Right lobe of liver (tissue), 6 donors: ENCODE measurements at regions not wholly inside any gene's neighbourhood (a gene's known extent, or its start where the extent isn't known, plus 50 kb on each side); places are given as distances from the start of the nearest gene placed in this dataset.
A peak's percentile ranks its signal among the peaks of the same experiment; 100 is the strongest.

ENCODE experiments used
- ATAC-seq, 4 donors: fragments of 200-7000 bp; cut with Tn5 transposase; one replicate each; pipeline ENCODE4 v1.9.1; 2020; ENCODE audit warnings: mild to moderate bottlenecking in 4 of 4, moderate library complexity in 4 of 4
- DNase-seq, 3 donors: peaks; one replicate each; pipeline ENCODE4 v3.0.0-alpha.2; 2020
- H3K27ac ChIP-seq, 3 donors: fragments of 200-600 bp; one replicate each; pipeline ENCODE4 v1.8.0; 2022
- H3K27me3 ChIP-seq, 2 donors: fragments of 200-600 bp; one replicate each; pipeline ENCODE4 v1.8.0; 2022
- H3K36me3 ChIP-seq, 4 donors: fragments of 200-600 bp; sonication (generic) in 1 of 4; one replicate each; pipeline versions ENCODE4 v1.5.1 to v1.8.0; 2017 to 2022; ENCODE audit warnings: control low read depth in 1 of 4
- H3K4me1 ChIP-seq, 4 donors: fragments of 200-600 bp; sonication (generic) in 1 of 4; one replicate each; pipeline versions ENCODE4 v1.5.1 to v1.8.0; 2017 to 2022; ENCODE audit warnings: control low read depth in 1 of 4
- H3K4me3 ChIP-seq, 3 donors: fragments of 200-600 bp; one replicate each; pipeline ENCODE4 v1.8.0; 2022
- H3K9me3 ChIP-seq, 4 donors: fragments of 200-600 bp; sonication (generic) in 1 of 4; one replicate each; pipeline versions ENCODE4 v1.5.1 to v1.8.0; 2017 to 2022; ENCODE audit warnings: control low read depth in 1 of 4
- POLR2A ChIP-seq: fragments of 450-650 bp; IDR thresholded peaks from one replicate; pipeline ENCODE4 v1.6.1; 2017; ENCODE audit warnings: antibody characterized with exemption, mild to moderate bottlenecking
- WGBS: methylation state at CpG from one replicate; pipeline ENCODE4 v1.1.6; 2018; ENCODE audit warnings: low coverage, low lambda C conversion rate; ENCODE audit not compliant: insufficient coverage; ENCODE audit errors: missing lambda C conversion rate; 5-methylcytosine and 5-hydroxymethylcytosine counted together
- intact Hi-C, 2 donors: fragments of 100-400 bp; cut with DNase I; formaldehyde crosslinking; loops; one replicate each; pipeline versions ENCODE4 v1.11.2 to v1.14.1; 2022
- TF ChIP-seq, protein P1 (sequence below), 4 donors: fragments of 200-600 bp in 3 of 4; fragments of 450-650 bp in 1 of 4; IDR thresholded peaks; one replicate each; pipeline versions ENCODE4 v1.5.1 to v1.8.0; 2016 to 2022; ENCODE audit warnings: antibody characterized with exemption in 4 of 4, mild to moderate bottlenecking in 2 of 4
- donor health status: DM: no; HTN: yes; CAD: no.
- donor health status: DM: no; HTN: no; CAD: no.
- donor health status: DM: no; HTN: no; CAD: no.
- donor health status: DM: no; HTN: yes; CAD: no.
- donor health status: DM: no; HTN: yes; CAD: no.

GRCh38 chr2:61694312-61695274, 156.4 kb upstream of the XPO1 start:
- Histone ChIP-seq H3K4me1 (peaks cover 0 to 14% (median 6%) of the 10 kb centered on the region in 4 donors), H3K9me3 (no peaks in the 10 kb centered on the region), H3K27me3 (no peaks in the 10 kb centered on the region), H3K36me3 (no peaks in the 10 kb centered on the region), H3K27ac (peak overlapping the region; percentile 79 to 93 (median 89)), H3K4me3 (peak overlapping the region; percentile 57 to 70 (median 61))
- peak; percentile 98 for DNase-seq
- 14% methylated on average over 12 of the region's 47 CpGs for WGBS
- ATAC-seq = peak; percentile 98 to 100 (median 98)
- TF ChIP-seq, protein P1, sequence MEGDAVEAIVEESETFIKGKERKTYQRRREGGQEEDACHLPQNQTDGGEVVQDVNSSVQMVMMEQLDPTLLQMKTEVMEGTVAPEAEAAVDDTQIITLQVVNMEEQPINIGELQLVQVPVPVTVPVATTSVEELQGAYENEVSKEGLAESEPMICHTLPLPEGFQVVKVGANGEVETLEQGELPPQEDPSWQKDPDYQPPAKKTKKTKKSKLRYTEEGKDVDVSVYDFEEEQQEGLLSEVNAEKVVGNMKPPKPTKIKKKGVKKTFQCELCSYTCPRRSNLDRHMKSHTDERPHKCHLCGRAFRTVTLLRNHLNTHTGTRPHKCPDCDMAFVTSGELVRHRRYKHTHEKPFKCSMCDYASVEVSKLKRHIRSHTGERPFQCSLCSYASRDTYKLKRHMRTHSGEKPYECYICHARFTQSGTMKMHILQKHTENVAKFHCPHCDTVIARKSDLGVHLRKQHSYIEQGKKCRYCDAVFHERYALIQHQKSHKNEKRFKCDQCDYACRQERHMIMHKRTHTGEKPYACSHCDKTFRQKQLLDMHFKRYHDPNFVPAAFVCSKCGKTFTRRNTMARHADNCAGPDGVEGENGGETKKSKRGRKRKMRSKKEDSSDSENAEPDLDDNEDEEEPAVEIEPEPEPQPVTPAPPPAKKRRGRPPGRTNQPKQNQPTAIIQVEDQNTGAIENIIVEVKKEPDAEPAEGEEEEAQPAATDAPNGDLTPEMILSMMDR (IDR thresholded peaks at IDR 0.05) = peak; percentile 17 to 35 (median 28)
- TF ChIP-seq POLR2A = peak; percentile 69
- intact Hi-C loops = no loop called here

- no peaks in the 10 kb centered on the region for H3K36me3 ChIP-seq
- peak overlapping the region in 1 of 3 donors; percentile 57 for H3K4me3 ChIP-seq
- peak overlapping the region; percentile 79 to 93 (median 89) for H3K27ac ChIP-seq
- no peak for DNase-seq
- H3K4me1 ChIP-seq = peaks cover 0 to 14% (median 6%) of the 10 kb centered on the region in 4 donors
- intact Hi-C loops = no loop called here
- H3K27me3 ChIP-seq = no peaks in the 10 kb centered on the region
- H3K9me3 ChIP-seq = no peaks in the 10 kb centered on the region
- 88% methylated on average over 2 of the region's 2 CpGs for WGBS
- TF ChIP-seq, protein P1 (IDR thresholded peaks at IDR 0.05) = no peak
- TF ChIP-seq POLR2A = no peak
- ATAC-seq = no peak
These were observed 155.6 kb upstream of the XPO1 start for GRCh38 chr2:61693744-61694143.

DNA sequence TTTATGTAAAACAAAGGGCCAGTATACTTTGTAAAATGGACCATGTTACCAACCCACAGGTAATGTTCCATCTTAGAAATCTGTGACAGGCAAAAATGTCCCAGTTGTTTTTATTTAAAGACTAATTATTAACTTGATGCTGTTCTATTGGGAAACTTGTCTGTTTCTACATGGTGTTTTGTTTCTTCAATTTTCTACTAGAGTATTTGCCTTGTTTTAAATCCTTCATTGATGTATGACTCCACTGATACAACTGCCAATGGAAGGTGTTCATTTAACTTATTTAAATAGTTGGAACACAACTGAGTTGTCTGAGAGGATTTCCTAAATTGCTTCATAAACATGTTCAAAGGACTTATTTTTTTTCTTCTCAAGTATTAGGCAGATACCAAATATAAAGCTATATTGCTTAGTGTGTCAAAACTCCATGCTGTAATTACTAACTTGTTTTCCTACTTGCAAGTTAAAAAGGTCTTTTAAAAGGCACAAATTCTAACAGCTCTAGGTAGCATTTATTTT, 152.0 kb upstream of the XPO1 start:
- ATAC-seq (peak; percentile 12 to 55 (median 26)), DNase-seq (no peak)
- H3K27me3 ChIP-seq = no peaks in the 10 kb centered on the region
- TF ChIP-seq, protein P1 (IDR thresholded peaks at IDR 0.05) = no peak
- no peak for TF ChIP-seq POLR2A
- H3K36me3 ChIP-seq = no peaks in the 10 kb centered on the region
- no peak overlapping the region for H3K4me3 ChIP-seq
- intact Hi-C loops = no loop called here
- H3K9me3 ChIP-seq = no peaks in the 10 kb centered on the region
- H3K4me1 ChIP-seq = peaks cover 0 to 14% (median 4%) of the 10 kb centered on the region in 4 donors
- peak overlapping the region; percentile 39 to 86 (median 68) for H3K27ac ChIP-seq

DNA sequence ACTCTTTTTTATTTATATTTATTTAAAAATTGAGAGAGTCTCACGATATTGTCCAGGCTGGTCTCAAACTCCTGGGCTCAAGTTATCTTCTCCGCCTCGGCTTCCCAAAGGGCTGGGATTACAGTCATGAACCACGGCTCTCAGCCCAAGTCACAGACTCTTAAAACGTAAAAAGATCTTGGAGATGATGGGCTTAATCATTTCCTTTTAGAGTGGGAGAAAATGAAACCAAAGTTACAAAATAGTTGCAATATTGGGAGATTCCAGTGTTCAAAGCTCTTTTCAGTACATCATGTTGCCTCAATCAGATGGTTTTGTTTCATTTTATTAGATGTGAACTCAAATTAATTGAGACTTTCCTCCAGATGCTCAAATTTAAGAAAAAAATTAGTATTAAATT, 151.4 kb upstream of the XPO1 start:
- TF ChIP-seq, protein P1 (IDR thresholded peaks at IDR 0.05) = no peak
- no peak for TF ChIP-seq POLR2A
- Histone ChIP-seq H3K36me3 (no peaks in the 10 kb centered on the region), H3K9me3 (no peaks in the 10 kb centered on the region), H3K27ac (peak overlapping the region; percentile 20 to 86 (median 68)), H3K4me3 (no peak overlapping the region), H3K4me1 (peaks cover 0 to 14% (median 4%) of the 10 kb centered on the region in 4 donors), H3K27me3 (no peaks in the 10 kb centered on the region)
- ATAC-seq (peak in 1 of 4 donors; percentile 27), DNase-seq (no peak)
- intact Hi-C loops = no loop called here
- 57% methylated on average over 5 of the region's 5 CpGs for WGBS
